H1 (cell line): ENCODE measurements at regions not wholly inside any gene's neighbourhood (a gene's known extent, or its start where the extent isn't known, plus 50 kb on each side); places are given as distances from the start of the nearest gene placed in this dataset.

Experiments used
- CTCF ChIA-PET: fragments of 300-600 bp; sonication (Branson Sonifier 250); formaldehyde crosslinking; loops from one replicate; lab custom pipeline; 2021; ENCODE audit not compliant: partially characterized antibody; lab: Charles Lee
- POLR2A ChIA-PET: fragments of 300-600 bp; sonication (Branson Sonifier 250); formaldehyde crosslinking; loops from one replicate; lab custom pipeline; 2021; ENCODE audit warnings: inconsistent platforms; ENCODE audit not compliant: partially characterized antibody; lab: Charles Lee
- DNase-seq, 2 experiments: peaks; one replicate each; pipeline versions ENCODE4 v3.0.0 to v3.0.0-alpha.2; 2010 to 2022; ENCODE audit warnings: low spot score in 2 of 2, low read depth in 1 of 2, mixed read lengths in 1 of 2
- FAIRE-seq: peaks from 2 replicates; lab custom pipeline; 2011; peaks lifted over from hg19 to GRCh38; lab: Jason Lieb, UNC
- H2AFZ ChIP-seq: 2 replicates; pipeline ENCODE4 v1.8.1; 2012; ENCODE audit warnings: low read length, inconsistent platforms
- H2AK5ac ChIP-seq: 2 replicates; pipeline ENCODE4 v1.6.1; 2013; ENCODE audit warnings: low read depth, low read length
- H2BK120ac ChIP-seq: replicated peaks from 2 replicates; pipeline ENCODE3; 2013; ENCODE audit warnings: low read depth, low read length, inconsistent platforms
- H2BK12ac ChIP-seq: 2 replicates; pipeline ENCODE4 v1.6.1; 2013; ENCODE audit warnings: low read depth, low read length
- H2BK15ac ChIP-seq: 2 replicates; pipeline ENCODE4 v1.6.1; 2013; ENCODE audit warnings: low read length
- H2BK20ac ChIP-seq: 2 replicates; pipeline ENCODE4 v1.6.1; 2013; ENCODE audit warnings: low read length
- H2BK5ac ChIP-seq: 2 replicates; pipeline ENCODE4 v1.6.1; 2013; ENCODE audit warnings: low read depth, low read length
- H3K14ac ChIP-seq: 2 replicates; pipeline ENCODE4 v1.6.1; 2013; ENCODE audit warnings: inconsistent platforms; ENCODE audit not compliant: insufficient read length
- H3K18ac ChIP-seq: 2 replicates; pipeline ENCODE4 v1.6.1; 2013; ENCODE audit warnings: low read length; ENCODE audit errors: extremely low read depth
- H3K23ac ChIP-seq: 2 replicates; pipeline ENCODE4 v1.6.1; 2013; ENCODE audit warnings: inconsistent platforms; ENCODE audit not compliant: insufficient read length
- H3K23me2 ChIP-seq: 2 replicates; pipeline ENCODE4 v1.6.1; 2013; ENCODE audit warnings: low read depth, low read length
- H3K27ac ChIP-seq: 2 replicates; pipeline ENCODE4 v1.6.1; 2011; ENCODE audit warnings: low read depth, low read length, inconsistent platforms
- H3K27me3 ChIP-seq, 4 experiments: replicated peaks in 1 of 4; 1 replicate in 1 of 4; 2 replicates in 3 of 4; pipeline versions ENCODE4 v1.6.1 to v1.8.1; 2011 to 2013; ENCODE audit warnings: low read length in 3 of 4, mild to moderate bottlenecking in 3 of 4, inconsistent platforms in 2 of 4, mixed read lengths in 2 of 4, moderate library complexity in 1 of 4; ENCODE audit not compliant: control insufficient read depth in 3 of 4, insufficient read depth in 3 of 4; ENCODE audit errors: extremely low read depth in 1 of 4
- H3K36me3 ChIP-seq, 4 experiments: 2 replicates each; pipeline versions ENCODE4 v1.6.1 to v1.8.1; 2011 to 2013; ENCODE audit warnings: mild to moderate bottlenecking in 4 of 4, low read length in 3 of 4, moderate library complexity in 2 of 4, control low read depth in 1 of 4, inconsistent platforms in 1 of 4; ENCODE audit not compliant: insufficient read depth in 4 of 4, control insufficient read depth in 2 of 4
- H3K4ac ChIP-seq: replicated peaks from 2 replicates; pipeline ENCODE3; 2013; ENCODE audit warnings: low read length, low read depth, mixed read lengths, inconsistent platforms; ENCODE audit not compliant: insufficient read length
- H3K4me1 ChIP-seq, 4 experiments: replicated peaks in 1 of 4; 1 replicate in 1 of 4; 2 replicates in 3 of 4; pipeline versions ENCODE4 v1.6.1 to v1.8.1; 2011 to 2013; ENCODE audit warnings: low read length in 3 of 4, inconsistent platforms in 2 of 4, mixed read lengths in 1 of 4; ENCODE audit not compliant: insufficient read depth in 4 of 4, control insufficient read depth in 3 of 4
- H3K4me2 ChIP-seq, 2 experiments: 2 replicates each; pipeline versions ENCODE4 v1.6.1 to v1.8.1; 2011 to 2013; ENCODE audit warnings: low read depth in 2 of 2, low read length in 2 of 2, control low read depth in 1 of 2, inconsistent platforms in 1 of 2, mild to moderate bottlenecking in 1 of 2; ENCODE audit not compliant: insufficient read depth in 1 of 2
- H3K4me3 ChIP-seq, 4 experiments: fragments of 200-600, 300-600 bp in 1 of 4; sonication (generic), shearing (Covaris generic), sonication (Bioruptor Twin) in 1 of 4; 2 replicates each; pipeline versions ENCODE4 v1.5.1 to v1.8.1; 2011 to 2016; ENCODE audit warnings: low read length in 4 of 4, low read depth in 3 of 4, control low read depth in 2 of 4, inconsistent platforms in 2 of 4, mild to moderate bottlenecking in 2 of 4, mixed read lengths in 1 of 4, moderate library complexity in 1 of 4; ENCODE audit not compliant: insufficient read depth in 2 of 4; ENCODE audit errors: extremely low read depth in 1 of 4
- H3K56ac ChIP-seq: replicated peaks from 2 replicates; pipeline ENCODE3; 2013; ENCODE audit warnings: low read depth, mild to moderate bottlenecking, mixed read lengths, low read length, inconsistent platforms; ENCODE audit not compliant: insufficient read length
- H3K79me1 ChIP-seq: 2 replicates; pipeline ENCODE4 v1.6.1; 2013; ENCODE audit warnings: low read depth, low read length, control low read depth
- H3K79me2 ChIP-seq, 2 experiments: 2 replicates each; pipeline versions ENCODE4 v1.6.1 to v1.8.1; 2012 to 2013; ENCODE audit warnings: low read length in 2 of 2, mild to moderate bottlenecking in 2 of 2, inconsistent platforms in 1 of 2; ENCODE audit not compliant: insufficient read depth in 2 of 2, control insufficient read depth in 1 of 2
- H3K9ac ChIP-seq, 4 experiments: replicated peaks in 1 of 4; 1 replicate in 1 of 4; 2 replicates in 3 of 4; pipeline versions ENCODE4 v1.6.1 to v1.8.1; 2011 to 2013; ENCODE audit warnings: low read depth in 3 of 4, low read length in 3 of 4, control low read depth in 2 of 4, mild to moderate bottlenecking in 2 of 4, moderate library complexity in 2 of 4, inconsistent platforms in 1 of 4; ENCODE audit errors: extremely low read depth in 1 of 4
- H3K9me3 ChIP-seq, 2 experiments: 2 replicates each; pipeline versions ENCODE4 v1.6.1 to v1.8.1; 2012 to 2013; ENCODE audit warnings: mild to moderate bottlenecking in 2 of 2, moderate library complexity in 2 of 2, control low read depth in 1 of 2, inconsistent platforms in 1 of 2, low read depth in 1 of 2, low read length in 1 of 2, mixed read lengths in 1 of 2; ENCODE audit not compliant: insufficient read depth in 2 of 2
- H4K20me1 ChIP-seq, 2 experiments: replicated peaks in 1 of 2; 2 replicates each; pipeline versions ENCODE3 to v1.8.1; 2011 to 2013; ENCODE audit warnings: inconsistent platforms in 2 of 2, low read length in 2 of 2, mild to moderate bottlenecking in 1 of 2; ENCODE audit not compliant: insufficient read depth in 2 of 2, control insufficient read depth in 1 of 2
- H4K5ac ChIP-seq: 2 replicates; pipeline ENCODE4 v1.6.1; 2013; ENCODE audit warnings: low read length, low read depth, mixed read lengths, inconsistent platforms; ENCODE audit not compliant: insufficient read length
- H4K8ac ChIP-seq: 2 replicates; pipeline ENCODE4 v1.8.0; 2013; ENCODE audit warnings: mild to moderate bottlenecking, moderate library complexity, low read length, inconsistent platforms; ENCODE audit not compliant: insufficient read depth; ENCODE audit errors: extremely low read depth
- H4K91ac ChIP-seq: replicated peaks from 2 replicates; pipeline ENCODE3; 2013; ENCODE audit warnings: low read length, mixed read lengths, inconsistent platforms; ENCODE audit not compliant: insufficient read length
- ATF3 ChIP-seq: IDR thresholded peaks from 2 replicates; pipeline ENCODE4 v1.6.1; 2011; ENCODE audit warnings: low read depth, mild to moderate bottlenecking, low read length; ENCODE audit not compliant: insufficient read depth
- CBX5 ChIP-seq: fragments of 300-800, 300-1000 bp; sonication (generic); IDR thresholded peaks from 2 replicates; pipeline ENCODE4 v1.7.1; 2016; ENCODE audit warnings: antibody characterized with exemption, low read length, low read depth
- CREB1 ChIP-seq: IDR thresholded peaks from 2 replicates; pipeline ENCODE4 v1.6.1; 2012; ENCODE audit warnings: inconsistent platforms
- EP300 ChIP-seq, 2 experiments: IDR thresholded peaks; 1 replicate in 1 of 2; 2 replicates in 1 of 2; pipeline ENCODE4 v1.6.1; 2011 to 2012; ENCODE audit warnings: low read depth in 2 of 2, low read length in 2 of 2, mild to moderate bottlenecking in 2 of 2, borderline replicate concordance in 1 of 2, inconsistent platforms in 1 of 2, moderate library complexity in 1 of 2
- MAFK ChIP-seq: IDR thresholded peaks from 2 replicates; pipeline ENCODE4 v1.6.1; 2012; ENCODE audit warnings: low read depth, mild to moderate bottlenecking, improper control_type of control experiment, low read length
- RXRA ChIP-seq: IDR thresholded peaks from 2 replicates; pipeline ENCODE4 v1.6.1; 2011; ENCODE audit warnings: low read depth, mild to moderate bottlenecking, low read length, moderate library complexity; ENCODE audit not compliant: insufficient read depth
- SP1 ChIP-seq: IDR thresholded peaks from 2 replicates; pipeline ENCODE4 v1.6.1; 2011; ENCODE audit warnings: low read depth, low read length

GRCh38 chr7:35513828-35514227 lies 181.1 kb downstream of the HERPUD2 start:
- ChIA-PET POLR2A (no interaction called here), CTCF (interaction anchor here (1.2 to 1.8 kb wide), 4 partner anchors 20 to 110 kb away, joined by 3 to 4 read pairs (median 4); no protein-coding TSS in a partner anchor)
- no peak overlapping the region for H2BK5ac ChIP-seq
- H3K18ac ChIP-seq: no peak overlapping the region
- H2BK12ac ChIP-seq: no peak overlapping the region
- TF ChIP-seq SP1 (no peak), CBX5 (no peak), RXRA (no peak), CREB1 (no peak), MAFK (no peak), ATF3 (no peak), EP300 (IDR thresholded peaks at IDR 0.05; ENCODE audit: borderline replicate concordance in 1 of 2, low read depth in 2 of 2, low read length in 2 of 2) (no peak)
- H3K4me3 ChIP-seq: no peak overlapping the region
- no peak overlapping the region for H3K56ac ChIP-seq
- H3K4me1 ChIP-seq: no peaks in the 10 kb centered on the region
- no peak overlapping the region for H2BK20ac ChIP-seq
- no peaks in the 10 kb centered on the region for H3K79me1 ChIP-seq
- H3K79me2 ChIP-seq: no peaks in the 10 kb centered on the region
- H3K4ac ChIP-seq: no peak overlapping the region
- no peak overlapping the region for H2AFZ ChIP-seq
- H3K14ac ChIP-seq: no peak overlapping the region
- no peak overlapping the region for H4K91ac ChIP-seq
- no peak for DNase-seq
- H4K8ac ChIP-seq: no peak overlapping the region
- no peak overlapping the region for H2AK5ac ChIP-seq
- H3K4me2 ChIP-seq: no peak overlapping the region
- H3K27ac ChIP-seq: no peak overlapping the region
- H2BK120ac ChIP-seq: no peak overlapping the region
- no peaks in the 10 kb centered on the region for H3K27me3 ChIP-seq
- no peaks in the 10 kb centered on the region for H4K20me1 ChIP-seq
- no peaks in the 10 kb centered on the region for H3K23me2 ChIP-seq
- no peak overlapping the region for H4K5ac ChIP-seq
- FAIRE-seq: no peak
- H3K36me3 ChIP-seq: no peaks in the 10 kb centered on the region
- H2BK15ac ChIP-seq: no peak overlapping the region
- H3K9me3 ChIP-seq: no peaks in the 10 kb centered on the region
- no peak overlapping the region for H3K9ac ChIP-seq
- H3K23ac ChIP-seq: no peak overlapping the region
